Activated CD8-positive, alpha-beta T cell treated with anti-CD3 and anti-CD28 coated beads for 36 hours (primary cell): ENCODE measurements at regions not wholly inside any gene's neighbourhood (a gene's known extent, or its start where the extent isn't known, plus 50 kb on each side); places are given as distances from the start of the nearest gene placed in this dataset.

Source experiments
- ATAC-seq: fragments of 200-7000 bp; cut with Tn5 transposase; one replicate; pipeline ENCODE4 v1.10.0; 2021; ENCODE audit warnings: mild to moderate bottlenecking, moderate library complexity
- CTCF ChIA-PET: fragments of 350-600 bp; sonication (Branson Sonifier 250); formaldehyde crosslinking; loops from one replicate; lab custom pipeline; 2021; ENCODE audit warnings: antibody characterized with exemption; lab: Charles Lee
- POLR2A ChIA-PET: fragments of 350-600 bp; sonication (Branson Sonifier 250); formaldehyde crosslinking; loops from one replicate; lab custom pipeline; 2021; ENCODE audit warnings: antibody characterized with exemption; lab: Charles Lee
- DNase-seq: peaks from one replicate; pipeline ENCODE4 v3.0.0-alpha.2; 2020
- H3K27ac Mint-ChIP-seq: one replicate; pipeline ENCODE4 v1.8.0; 2021; ENCODE audit warnings: mild to moderate bottlenecking, mixed read lengths
- H3K27me3 Mint-ChIP-seq: one replicate; pipeline ENCODE4 v1.8.0; 2021; ENCODE audit warnings: mixed read lengths
- H3K36me3 Mint-ChIP-seq: one replicate; pipeline ENCODE4 v1.8.0; 2021; ENCODE audit warnings: low read depth, mixed read lengths
- H3K4me1 Mint-ChIP-seq: one replicate; pipeline ENCODE4 v1.8.0; 2021; ENCODE audit warnings: low read depth, mixed read lengths
- H3K4me3 Mint-ChIP-seq: one replicate; pipeline ENCODE4 v1.8.0; 2021; ENCODE audit warnings: mild to moderate bottlenecking, moderate library complexity, mixed read lengths
- H3K9me3 Mint-ChIP-seq: one replicate; pipeline ENCODE4 v1.8.0; 2021; ENCODE audit warnings: mixed read lengths
- intact Hi-C: fragments of 100-400 bp; cut with micrococcal nuclease; formaldehyde crosslinking; loops from one replicate; pipeline ENCODE4 v1.10.0; 2022
- TF ChIP-seq, protein P1 (sequence below): fragments of 200-600 bp; IDR thresholded peaks from one replicate; pipeline ENCODE4 v1.8.0; 2022; ENCODE audit warnings: antibody characterized with exemption, mild to moderate bottlenecking

DNA sequence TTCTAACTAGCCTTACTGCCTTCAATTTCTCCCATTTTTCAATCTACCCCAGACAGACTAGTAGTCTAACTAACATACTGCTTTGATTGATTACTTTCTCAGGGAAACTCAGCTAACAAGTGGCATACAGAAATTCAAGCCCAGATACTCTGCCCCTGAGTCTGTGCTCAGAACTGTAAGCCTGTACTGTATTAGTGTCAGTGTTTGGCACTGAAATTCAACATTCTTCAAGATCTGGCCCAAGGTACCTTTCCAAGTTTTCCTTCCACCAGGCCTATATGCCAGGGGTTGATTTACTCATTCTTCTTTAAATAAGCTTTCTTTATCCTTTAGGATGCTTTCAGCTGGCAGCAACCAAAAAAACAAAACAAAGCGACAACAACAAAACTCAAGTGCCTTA is 433.2 kb upstream of the MARCKS start:
- ChIA-PET CTCF (no interaction called here), POLR2A (no interaction called here)
- DNase-seq (no peak), ATAC-seq (no peak)
- TF ChIP-seq, protein P1, sequence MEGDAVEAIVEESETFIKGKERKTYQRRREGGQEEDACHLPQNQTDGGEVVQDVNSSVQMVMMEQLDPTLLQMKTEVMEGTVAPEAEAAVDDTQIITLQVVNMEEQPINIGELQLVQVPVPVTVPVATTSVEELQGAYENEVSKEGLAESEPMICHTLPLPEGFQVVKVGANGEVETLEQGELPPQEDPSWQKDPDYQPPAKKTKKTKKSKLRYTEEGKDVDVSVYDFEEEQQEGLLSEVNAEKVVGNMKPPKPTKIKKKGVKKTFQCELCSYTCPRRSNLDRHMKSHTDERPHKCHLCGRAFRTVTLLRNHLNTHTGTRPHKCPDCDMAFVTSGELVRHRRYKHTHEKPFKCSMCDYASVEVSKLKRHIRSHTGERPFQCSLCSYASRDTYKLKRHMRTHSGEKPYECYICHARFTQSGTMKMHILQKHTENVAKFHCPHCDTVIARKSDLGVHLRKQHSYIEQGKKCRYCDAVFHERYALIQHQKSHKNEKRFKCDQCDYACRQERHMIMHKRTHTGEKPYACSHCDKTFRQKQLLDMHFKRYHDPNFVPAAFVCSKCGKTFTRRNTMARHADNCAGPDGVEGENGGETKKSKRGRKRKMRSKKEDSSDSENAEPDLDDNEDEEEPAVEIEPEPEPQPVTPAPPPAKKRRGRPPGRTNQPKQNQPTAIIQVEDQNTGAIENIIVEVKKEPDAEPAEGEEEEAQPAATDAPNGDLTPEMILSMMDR: no peak
- Mint-ChIP-seq H3K4me1 (no peaks in the 10 kb centered on the region), H3K36me3 (no peaks in the 10 kb centered on the region), H3K9me3 (no peaks in the 10 kb centered on the region), H3K27me3 (peaks cover 2% of the 10 kb centered on the region), H3K4me3 (no peak overlapping the region), H3K27ac (no peak overlapping the region)
- intact Hi-C loops: no loop called here

DNA sequence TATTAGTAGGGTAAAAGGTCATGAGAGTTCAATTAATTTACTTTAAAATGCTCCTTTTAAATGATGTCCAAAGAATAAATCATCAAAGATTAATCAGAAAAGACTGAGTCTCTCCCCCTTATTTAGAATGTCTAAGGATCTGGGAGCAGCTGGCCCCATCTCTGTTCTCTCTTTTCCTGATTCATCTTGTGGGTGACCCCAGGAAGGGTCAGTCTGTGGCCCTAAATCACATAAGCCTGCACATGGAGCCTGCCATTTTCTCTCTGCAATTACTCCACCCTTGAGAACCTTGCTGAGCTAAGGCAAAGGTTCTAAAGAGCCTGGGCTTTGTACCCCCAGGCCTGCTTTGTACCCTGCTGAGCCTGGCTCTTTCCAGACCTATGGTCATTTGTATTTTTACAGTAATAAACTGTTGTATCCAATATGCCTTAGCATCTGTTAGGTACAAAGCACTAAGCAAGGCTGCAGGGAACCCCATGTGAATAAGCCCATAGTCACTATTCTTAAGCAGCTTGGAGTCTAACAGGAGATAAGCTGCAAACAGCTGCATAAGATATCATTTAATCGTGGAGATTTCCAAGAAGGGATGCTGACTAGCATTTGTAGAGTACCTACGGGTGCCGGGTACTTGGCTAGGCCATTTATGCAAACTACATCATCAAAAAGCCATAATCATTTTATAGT is 431.0 kb upstream of the MARCKS start:
- intact Hi-C loops: no loop called here
- ChIA-PET CTCF (no interaction called here), POLR2A (no interaction called here)
- Mint-ChIP-seq H3K4me3 (no peak overlapping the region), H3K4me1 (no peaks in the 10 kb centered on the region), H3K36me3 (no peaks in the 10 kb centered on the region), H3K27ac (no peak overlapping the region), H3K27me3 (peaks cover 3% of the 10 kb centered on the region), H3K9me3 (no peaks in the 10 kb centered on the region)
- ATAC-seq: no peak
- DNase-seq: no peak
- TF ChIP-seq, protein P1: no peak

DNA sequence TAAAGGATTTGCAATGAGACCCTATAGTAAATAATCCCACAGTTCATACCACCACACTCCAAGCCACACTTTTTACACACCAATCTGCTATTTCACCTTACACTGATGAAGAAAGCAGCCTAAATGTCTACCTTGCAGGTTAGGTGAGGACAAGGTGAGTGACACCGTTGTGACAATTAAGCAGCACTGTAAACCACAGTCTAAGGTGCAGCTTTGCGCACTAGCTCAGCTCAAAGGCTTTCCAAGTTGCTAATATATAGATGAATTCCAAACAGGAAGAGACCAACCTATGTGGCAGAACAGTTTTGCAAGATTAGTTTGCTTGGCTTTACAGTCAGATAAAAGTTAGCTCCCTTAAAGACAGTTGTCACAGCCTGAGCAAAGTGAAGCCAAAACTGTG is 429.5 kb upstream of the MARCKS start:
- H3K27ac Mint-ChIP-seq: no peak overlapping the region
- no peaks in the 10 kb centered on the region for H3K36me3 Mint-ChIP-seq
- POLR2A ChIA-PET: no interaction called here
- CTCF ChIA-PET: interaction anchor here (1.3 kb wide), 1 partner anchor 11 kb away, joined by 3 read pairs; no protein-coding TSS in a partner anchor
- no peaks in the 10 kb centered on the region for H3K4me1 Mint-ChIP-seq
- no peaks in the 10 kb centered on the region for H3K9me3 Mint-ChIP-seq
- peaks cover 3% of the 10 kb centered on the region for H3K27me3 Mint-ChIP-seq
- no peak for DNase-seq
- H3K4me3 Mint-ChIP-seq: no peak overlapping the region
- TF ChIP-seq, protein P1: no peak
- ATAC-seq: no peak
- intact Hi-C loops: no loop called here

DNA sequence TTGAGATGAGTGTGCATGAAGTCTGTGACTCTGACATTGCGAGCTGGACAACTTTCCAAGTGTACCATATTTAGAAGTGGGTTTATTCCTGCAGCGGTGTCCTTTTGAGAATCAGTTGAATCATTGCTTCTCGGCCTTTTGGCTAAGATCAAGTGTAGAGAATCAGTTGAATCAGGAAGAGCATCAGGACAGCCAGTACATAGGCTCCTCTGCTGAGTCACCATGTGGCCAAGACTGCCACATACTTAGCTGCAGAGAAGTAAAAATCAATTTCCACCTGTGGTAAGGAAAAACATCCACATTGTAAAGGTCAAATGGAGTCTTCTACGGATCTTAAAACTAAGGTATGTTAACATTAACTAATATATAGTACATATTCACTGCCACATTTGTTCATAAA is 428.4 kb upstream of the MARCKS start:
- intact Hi-C loops: no loop called here
- Mint-ChIP-seq H3K4me3 (no peak overlapping the region), H3K36me3 (no peaks in the 10 kb centered on the region), H3K4me1 (no peaks in the 10 kb centered on the region), H3K9me3 (no peaks in the 10 kb centered on the region), H3K27me3 (peaks cover 3% of the 10 kb centered on the region), H3K27ac (no peak overlapping the region)
- ChIA-PET CTCF (no interaction called here), POLR2A (no interaction called here)
- DNase-seq (no peak), ATAC-seq (no peak)
- TF ChIP-seq, protein P1: no peak

DNA sequence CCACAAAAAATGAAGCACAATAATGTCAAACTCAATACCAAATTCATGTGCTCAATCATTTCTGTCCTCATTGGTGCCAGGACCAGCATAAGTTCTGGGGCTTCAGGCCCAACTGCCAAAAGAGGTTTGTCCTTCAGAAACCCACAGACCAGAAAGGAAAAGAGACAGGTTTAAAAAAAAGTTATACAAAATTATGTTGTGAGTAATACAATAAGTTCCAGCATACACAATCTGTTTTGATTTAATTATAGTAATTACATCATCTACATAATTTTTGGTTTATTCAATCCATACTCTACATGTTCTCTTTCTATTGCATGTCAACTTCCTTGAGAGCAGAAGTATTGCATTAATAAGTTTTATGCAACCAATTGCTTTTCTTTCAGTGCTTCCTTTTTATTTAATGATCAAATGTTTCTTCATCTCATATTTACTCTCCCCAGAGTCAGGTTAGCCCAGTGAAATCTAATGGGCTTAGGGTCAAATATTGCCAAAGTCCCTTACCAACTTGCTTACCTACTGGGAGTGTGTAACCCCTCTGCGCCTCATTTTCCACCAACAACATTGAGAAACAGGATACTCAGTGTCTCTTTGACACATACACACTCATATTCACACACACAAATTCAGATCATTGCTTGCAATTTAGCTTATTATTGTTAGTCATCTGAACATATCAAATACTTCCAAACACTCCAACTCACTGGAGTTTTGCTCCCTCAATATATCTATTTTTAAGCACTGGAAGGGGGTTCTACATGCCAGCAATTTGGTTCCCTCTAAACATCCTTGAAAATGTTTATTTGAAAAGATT is 424.4 kb upstream of the MARCKS start:
- CTCF ChIA-PET: interaction anchor here (1.3 kb wide), 1 partner anchor 126 kb away, joined by 3 read pairs; no protein-coding TSS in a partner anchor
- POLR2A ChIA-PET: no interaction called here
- intact Hi-C loops: no loop called here
- H3K4me3 Mint-ChIP-seq: no peak overlapping the region
- ATAC-seq (no peak), DNase-seq (no peak)
- no peaks in the 10 kb centered on the region for H3K4me1 Mint-ChIP-seq
- H3K27me3 Mint-ChIP-seq: peaks cover 3% of the 10 kb centered on the region
- no peaks in the 10 kb centered on the region for H3K36me3 Mint-ChIP-seq
- no peaks in the 10 kb centered on the region for H3K9me3 Mint-ChIP-seq
- TF ChIP-seq, protein P1: no peak
- no peak overlapping the region for H3K27ac Mint-ChIP-seq
